WERI-Rb-1 (cell line): ENCODE measurements at regions not wholly inside any gene's neighbourhood (a gene's known extent, or its start where the extent isn't known, plus 50 kb on each side); places are given as distances from the start of the nearest gene placed in this dataset.

Experiments
- DNase-seq: peaks from one replicate; pipeline ENCODE4 v3.0.0-alpha.2; 2020
- H3K27ac ChIP-seq: fragments of 250-450 bp; sonication (Bioruptor Pico); 2 replicates; pipeline ENCODE4 v1.5.1; 2020; ENCODE audit warnings: mild to moderate bottlenecking, moderate library complexity
- H3K27me3 ChIP-seq: fragments of 250-450 bp; sonication (Bioruptor Pico); 2 replicates; pipeline ENCODE4 v1.5.1; 2021; ENCODE audit warnings: mild to moderate bottlenecking, low read depth, moderate library complexity; ENCODE audit not compliant: insufficient read depth, severe bottlenecking
- H3K36me3 ChIP-seq: fragments of 250-450 bp; sonication (Bioruptor Pico); 2 replicates; pipeline ENCODE4 v1.5.1; 2020; ENCODE audit warnings: mild to moderate bottlenecking, moderate library complexity
- H3K4me3 ChIP-seq: 2 replicates; pipeline ENCODE4 v1.5.1; 2011; ENCODE audit warnings: low read depth, mild to moderate bottlenecking, control low read depth, low read length
- H3K9me3 ChIP-seq: fragments of 250-450 bp; sonication (Bioruptor Pico); 2 replicates; pipeline ENCODE4 v1.5.1; 2021; ENCODE audit warnings: mild to moderate bottlenecking, moderate library complexity; ENCODE audit not compliant: severe bottlenecking
- CTCF ChIP-seq: IDR thresholded peaks from 2 replicates; pipeline ENCODE4 v1.5.1; 2011; ENCODE audit warnings: low read depth, mild to moderate bottlenecking, control low read depth, inconsistent platforms, low read length

GRCh38 chr3:30440147-30440604 is 166.2 kb upstream of the TGFBR2 start:
- Histone ChIP-seq H3K36me3 (no peaks in the 10 kb centered on the region), H3K27ac (no peak overlapping the region), H3K4me3 (no peak overlapping the region), H3K9me3 (no peaks in the 10 kb centered on the region), H3K27me3 (no peaks in the 10 kb centered on the region)
- no peak for DNase-seq
- TF ChIP-seq CTCF = no peak

GRCh38 chr3:30440880-30441279 is 165.5 kb upstream of the TGFBR2 start:
- H3K9me3 ChIP-seq = no peaks in the 10 kb centered on the region
- DNase-seq = no peak
- H3K27ac ChIP-seq = no peak overlapping the region
- no peaks in the 10 kb centered on the region for H3K27me3 ChIP-seq
- no peak overlapping the region for H3K4me3 ChIP-seq
- no peaks in the 10 kb centered on the region for H3K36me3 ChIP-seq
- no peak for TF ChIP-seq CTCF

GRCh38 chr3:30443756-30444673 is 162.4 kb upstream of the TGFBR2 start:
- no peak for DNase-seq
- no peaks in the 10 kb centered on the region for H3K27me3 ChIP-seq
- no peaks in the 10 kb centered on the region for H3K9me3 ChIP-seq
- no peak overlapping the region for H3K4me3 ChIP-seq
- no peak for TF ChIP-seq CTCF
- H3K36me3 ChIP-seq = no peaks in the 10 kb centered on the region
- no peak overlapping the region for H3K27ac ChIP-seq

GRCh38 chr3:30448450-30449289 is 157.7 kb upstream of the TGFBR2 start:
- no peak overlapping the region for H3K27ac ChIP-seq
- H3K4me3 ChIP-seq = no peak overlapping the region
- no peaks in the 10 kb centered on the region for H3K9me3 ChIP-seq
- no peaks in the 10 kb centered on the region for H3K27me3 ChIP-seq
- DNase-seq = no peak
- H3K36me3 ChIP-seq = no peaks in the 10 kb centered on the region
- TF ChIP-seq CTCF = no peak

- H3K4me3 ChIP-seq = no peak overlapping the region
- H3K9me3 ChIP-seq = no peaks in the 10 kb centered on the region
- H3K27me3 ChIP-seq = no peaks in the 10 kb centered on the region
- no peak for DNase-seq
- H3K27ac ChIP-seq = no peak overlapping the region
- no peak for TF ChIP-seq CTCF
- H3K36me3 ChIP-seq = no peaks in the 10 kb centered on the region
These were observed 157.1 kb upstream of the TGFBR2 start for GRCh38 chr3:30449290-30449632.
